ENCODE measurements at regions not wholly inside any gene's neighbourhood (a gene's known extent, or its start where the extent isn't known, plus 50 kb on each side); places are given as distances from the start of the nearest gene placed in this dataset.

DNA sequence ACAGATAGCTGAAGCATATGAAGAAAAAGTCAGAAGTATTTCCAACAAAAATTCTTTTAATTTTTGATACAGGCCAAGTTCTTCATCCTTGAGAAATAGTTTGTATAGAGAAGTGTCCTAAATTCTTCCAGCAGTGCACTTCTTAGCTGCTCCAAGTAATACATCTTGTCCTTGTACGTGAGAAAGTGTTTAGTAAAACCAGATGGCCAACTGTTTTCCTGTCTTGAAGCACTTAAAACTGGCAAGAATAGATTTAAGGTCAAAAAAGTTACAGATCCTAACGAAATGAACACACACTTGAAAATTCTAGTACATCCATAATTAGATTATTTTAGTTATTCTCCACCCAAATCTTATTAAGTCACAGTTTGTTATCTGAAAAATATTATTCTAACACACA is 52.2 kb upstream of the HSF2 start:
- DNase-seq (ENCODE audit: extremely low spot score, unreplicated experiment) = no peak
- peaks cover 54% of the 10 kb centered on the region for H3K27me3 Mint-ChIP-seq (ENCODE audit: unreplicated experiment)
- H3K9me3 Mint-ChIP-seq (ENCODE audit: unreplicated experiment) = no peaks in the 10 kb centered on the region
- TF ChIP-seq, protein P1, sequence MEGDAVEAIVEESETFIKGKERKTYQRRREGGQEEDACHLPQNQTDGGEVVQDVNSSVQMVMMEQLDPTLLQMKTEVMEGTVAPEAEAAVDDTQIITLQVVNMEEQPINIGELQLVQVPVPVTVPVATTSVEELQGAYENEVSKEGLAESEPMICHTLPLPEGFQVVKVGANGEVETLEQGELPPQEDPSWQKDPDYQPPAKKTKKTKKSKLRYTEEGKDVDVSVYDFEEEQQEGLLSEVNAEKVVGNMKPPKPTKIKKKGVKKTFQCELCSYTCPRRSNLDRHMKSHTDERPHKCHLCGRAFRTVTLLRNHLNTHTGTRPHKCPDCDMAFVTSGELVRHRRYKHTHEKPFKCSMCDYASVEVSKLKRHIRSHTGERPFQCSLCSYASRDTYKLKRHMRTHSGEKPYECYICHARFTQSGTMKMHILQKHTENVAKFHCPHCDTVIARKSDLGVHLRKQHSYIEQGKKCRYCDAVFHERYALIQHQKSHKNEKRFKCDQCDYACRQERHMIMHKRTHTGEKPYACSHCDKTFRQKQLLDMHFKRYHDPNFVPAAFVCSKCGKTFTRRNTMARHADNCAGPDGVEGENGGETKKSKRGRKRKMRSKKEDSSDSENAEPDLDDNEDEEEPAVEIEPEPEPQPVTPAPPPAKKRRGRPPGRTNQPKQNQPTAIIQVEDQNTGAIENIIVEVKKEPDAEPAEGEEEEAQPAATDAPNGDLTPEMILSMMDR (IDR thresholded peaks at IDR 0.05) = no peak
- no peaks in the 10 kb centered on the region for H3K4me1 Mint-ChIP-seq (ENCODE audit: unreplicated experiment)
- no peaks in the 10 kb centered on the region for H3K36me3 Mint-ChIP-seq (ENCODE audit: unreplicated experiment)
- no peak overlapping the region for H3K27ac Mint-ChIP-seq (ENCODE audit: unreplicated experiment)
- no peak overlapping the region for H3K4me3 Mint-ChIP-seq (ENCODE audit: unreplicated experiment)

DNA sequence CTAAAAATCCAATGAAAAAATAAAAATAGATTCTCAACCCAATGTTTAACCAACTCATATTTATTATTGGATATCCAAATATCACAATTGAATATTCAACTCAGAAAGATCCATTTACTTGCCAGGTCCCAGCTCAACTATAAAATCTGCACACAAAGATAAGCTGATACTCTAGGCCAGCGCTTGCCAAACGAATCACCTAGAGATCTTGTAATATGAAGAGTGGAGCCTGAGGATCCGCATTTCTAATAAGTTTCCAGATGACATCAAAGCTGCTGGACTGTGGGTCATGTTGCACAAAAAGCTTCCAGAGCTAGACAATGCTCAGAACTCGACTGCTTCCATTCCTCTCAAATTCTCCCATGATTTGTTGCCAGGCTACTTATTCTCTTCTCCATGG is 51.7 kb upstream of the HSF2 start:
- peaks cover 55% of the 10 kb centered on the region for H3K27me3 Mint-ChIP-seq (ENCODE audit: unreplicated experiment)
- DNase-seq (ENCODE audit: extremely low spot score, unreplicated experiment) = no peak
- no peak overlapping the region for H3K27ac Mint-ChIP-seq (ENCODE audit: unreplicated experiment)
- H3K4me3 Mint-ChIP-seq (ENCODE audit: unreplicated experiment) = no peak overlapping the region
- no peaks in the 10 kb centered on the region for H3K4me1 Mint-ChIP-seq (ENCODE audit: unreplicated experiment)
- no peaks in the 10 kb centered on the region for H3K9me3 Mint-ChIP-seq (ENCODE audit: unreplicated experiment)
- H3K36me3 Mint-ChIP-seq (ENCODE audit: unreplicated experiment) = no peaks in the 10 kb centered on the region
- TF ChIP-seq, protein P1 (IDR thresholded peaks at IDR 0.05) = no peak
